Fibroblast of pulmonary artery (primary cell): ENCODE measurements at regions not wholly inside any gene's neighbourhood (a gene's known extent, or its start where the extent isn't known, plus 50 kb on each side); places are given as distances from the start of the nearest gene placed in this dataset.

Experiments used
- DNase-seq: peaks from one replicate; pipeline ENCODE4 v3.0.0-alpha.2; 2010; ENCODE audit warnings: low read depth
- H3K4me3 ChIP-seq: replicated peaks from 2 replicates; pipeline ENCODE4 v1.5.1; 2011; ENCODE audit warnings: low read depth, mild to moderate bottlenecking, control low read depth, low read length, moderate library complexity
- CTCF ChIP-seq: IDR thresholded peaks from 2 replicates; pipeline ENCODE4 v1.5.1; 2011; ENCODE audit warnings: mild to moderate bottlenecking, control low read depth, low read length, inconsistent platforms; ENCODE audit errors: missing control alignments

DNA sequence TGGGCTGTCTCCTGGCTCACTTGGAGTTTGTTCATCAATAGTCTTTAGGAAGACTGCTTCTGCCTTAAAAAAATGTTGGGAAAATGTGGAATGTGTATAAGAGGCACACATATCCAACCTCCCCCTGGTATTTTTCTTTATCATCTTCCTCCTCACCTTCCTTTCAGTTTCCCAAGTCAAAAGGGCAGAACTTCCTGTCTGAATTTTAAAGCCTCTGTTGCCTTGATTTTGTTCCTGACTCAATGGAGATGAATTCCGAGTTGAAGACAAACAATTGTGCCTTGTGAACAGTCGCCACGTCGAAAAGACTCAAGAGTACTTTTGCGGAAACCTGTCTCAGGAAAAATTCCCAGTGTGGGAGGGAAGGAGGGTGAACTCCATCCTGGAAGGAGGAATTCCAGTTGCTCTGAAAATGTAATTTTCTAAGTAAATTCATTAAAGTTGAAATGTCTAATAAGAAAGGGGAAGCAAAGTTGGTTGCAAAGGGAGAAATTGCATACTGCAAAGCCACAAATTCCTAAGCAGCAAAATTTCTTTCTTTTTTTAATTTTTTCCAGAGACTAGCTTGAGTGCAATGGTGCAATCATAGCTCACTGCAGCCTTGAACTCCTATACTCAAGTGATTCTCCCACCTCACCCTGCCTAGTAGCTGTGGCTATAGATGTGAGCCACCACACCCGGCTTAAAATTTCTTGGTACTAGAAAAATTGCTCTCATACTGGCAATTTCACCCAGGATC is 50.2 kb upstream of the ELK3 start:
- no peak overlapping the region for H3K4me3 ChIP-seq
- no peak for TF ChIP-seq CTCF
- no peak for DNase-seq
